ENCODE measurements at regions not wholly inside any gene's neighbourhood (a gene's known extent, or its start where the extent isn't known, plus 50 kb on each side); places are given as distances from the start of the nearest gene placed in this dataset.
"Not testable (repeated sequence)": the region's sequence is repeated elsewhere in the genome, so short reads cannot be mapped to it uniquely, and the experiment has no call there.

- not testable (repeated sequence) for DNase-seq (ENCODE audit: low read depth)
These were observed 89.5 kb upstream of the POMZP3 start for GRCh38 chr7:76716551-76716950.

GRCh38 chr7:76712926-76713325, 85.8 kb upstream of the POMZP3 start:
- not testable (repeated sequence) for DNase-seq (ENCODE audit: low read depth)

- not testable (repeated sequence) for DNase-seq (ENCODE audit: low read depth)
These were observed 84.6 kb upstream of the POMZP3 start for GRCh38 chr7:76711648-76712047.

- DNase-seq (ENCODE audit: low read depth): not testable (repeated sequence)
These were observed 82.6 kb upstream of the POMZP3 start for GRCh38 chr7:76709703-76710102.

GRCh38 chr7:76708446-76708845, 81.4 kb upstream of the POMZP3 start:
- not testable (repeated sequence) for DNase-seq (ENCODE audit: low read depth)

GRCh38 chr7:76703815-76704214, 76.7 kb upstream of the POMZP3 start:
- DNase-seq (ENCODE audit: low read depth): not testable (repeated sequence)

GRCh38 chr7:76686277-76686676, 59.2 kb upstream of the POMZP3 start:
- DNase-seq (ENCODE audit: low read depth): not testable (repeated sequence)

- DNase-seq (ENCODE audit: low read depth): not testable (repeated sequence)
These were observed 57.7 kb upstream of the POMZP3 start for GRCh38 chr7:76684737-76685136.

GRCh38 chr7:76683631-76684030, 56.6 kb upstream of the POMZP3 start:
- not testable (repeated sequence) for DNase-seq (ENCODE audit: low read depth)

GRCh38 chr7:76681810-76682209, 54.7 kb upstream of the POMZP3 start:
- DNase-seq (ENCODE audit: low read depth): not testable (repeated sequence)

GRCh38 chr7:76679174-76679573, 52.1 kb upstream of the POMZP3 start:
- DNase-seq (ENCODE audit: low read depth): not testable (repeated sequence)

GRCh38 chr7:76678500-76678899, 51.4 kb upstream of the POMZP3 start:
- not testable (repeated sequence) for DNase-seq (ENCODE audit: low read depth)

- not testable (repeated sequence) for DNase-seq (ENCODE audit: low read depth)
These were observed 49.8 kb upstream of the POMZP3 start for GRCh38 chr7:76676890-76677289.

Measured in fibroblast of gingiva (primary cell).